Endothelial cell of hepatic sinusoid (primary cell): ENCODE measurements at regions not wholly inside any gene's neighbourhood (a gene's known extent, or its start where the extent isn't known, plus 50 kb on each side); places are given as distances from the start of the nearest gene placed in this dataset.
"Not testable (repeated sequence)": the region's sequence is repeated elsewhere in the genome, so short reads cannot be mapped to it uniquely, and the experiment has no call there.

Experiments
- in situ Hi-C: cut with HindIII; loops from 2 replicates; pipeline ENCODE4 v1.10.0; 2017; ENCODE audit warnings: low sequenced_read_pairs

DNA sequence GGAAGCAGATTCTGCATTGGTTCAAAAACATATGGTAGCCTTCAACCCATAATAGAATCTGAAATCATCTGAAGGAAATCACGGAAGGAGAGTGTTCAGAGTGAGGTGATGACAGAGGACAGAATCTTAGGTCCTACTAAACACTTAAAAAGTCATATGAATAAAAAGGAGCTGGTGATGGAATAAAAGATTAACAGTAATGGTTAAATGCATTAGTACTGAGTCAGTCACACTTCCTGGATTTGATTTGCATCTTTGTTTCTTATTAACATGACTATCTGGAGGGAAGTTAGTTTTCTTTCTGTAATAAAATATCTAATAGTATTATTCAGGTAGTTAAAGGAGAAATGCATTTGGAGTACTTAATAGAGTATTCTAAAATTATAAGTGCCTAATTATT, 296.3 kb upstream of the ATXN7L3B start:
- in situ Hi-C loops, result no loop called here

DNA sequence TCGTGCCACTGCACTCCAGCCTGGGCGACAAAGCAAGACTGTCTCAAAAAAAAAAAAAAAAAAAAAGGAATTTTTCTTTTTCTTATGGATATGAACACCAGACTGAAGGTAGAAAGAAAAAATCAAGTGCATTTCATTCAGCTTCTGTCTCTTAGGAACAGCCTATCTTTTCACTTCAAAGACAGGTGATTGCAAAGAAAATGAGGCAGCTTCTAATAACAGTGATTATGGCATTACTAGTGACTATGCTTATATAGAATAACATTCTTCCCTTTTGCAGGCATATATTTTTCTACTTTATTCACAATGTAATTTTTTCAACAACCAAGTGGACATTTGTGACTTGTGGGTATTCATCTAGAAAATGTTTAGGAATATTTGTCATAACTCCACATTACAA, 295.5 kb upstream of the ATXN7L3B start:
- in situ Hi-C loops, result no loop called here

DNA sequence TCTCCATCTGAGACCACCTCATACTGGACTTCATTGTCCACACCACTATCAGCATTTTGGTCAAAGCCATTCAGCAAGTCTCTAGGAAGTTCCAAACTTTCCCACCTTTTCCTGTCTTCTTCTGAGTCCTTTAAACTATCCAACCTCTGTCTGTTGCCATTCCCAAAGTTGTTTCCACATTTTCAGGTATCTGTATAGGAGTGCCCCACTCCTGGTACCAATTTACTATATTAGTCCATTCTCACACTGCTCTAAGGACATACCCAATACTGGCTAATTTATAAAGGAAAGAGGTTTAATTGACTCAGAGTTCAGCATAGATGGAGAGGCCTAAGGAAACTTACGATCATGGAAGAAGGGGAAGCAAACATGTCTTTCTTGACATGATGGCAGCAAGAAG, 292.2 kb upstream of the ATXN7L3B start:
- in situ Hi-C loops, result no loop called here

DNA sequence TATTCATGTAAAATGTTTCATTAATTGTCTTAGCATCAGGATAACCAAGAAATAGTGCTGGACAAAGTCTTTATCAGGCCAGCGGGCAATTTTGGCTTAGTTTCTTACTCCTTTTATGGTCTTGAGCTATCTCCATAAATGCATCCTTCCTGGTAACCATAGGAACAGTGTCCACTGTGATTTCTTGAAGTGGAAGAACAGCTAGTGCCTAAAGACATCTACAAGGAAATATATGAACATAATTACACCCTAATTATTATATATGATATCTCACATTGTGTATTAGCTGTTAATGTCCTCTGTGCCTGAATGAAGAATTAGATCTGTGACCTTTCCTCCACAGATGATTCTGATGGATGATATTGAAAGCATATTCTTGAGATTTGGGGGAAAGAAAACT, 286.7 kb upstream of the ATXN7L3B start:
- in situ Hi-C loops, result no loop called here

DNA sequence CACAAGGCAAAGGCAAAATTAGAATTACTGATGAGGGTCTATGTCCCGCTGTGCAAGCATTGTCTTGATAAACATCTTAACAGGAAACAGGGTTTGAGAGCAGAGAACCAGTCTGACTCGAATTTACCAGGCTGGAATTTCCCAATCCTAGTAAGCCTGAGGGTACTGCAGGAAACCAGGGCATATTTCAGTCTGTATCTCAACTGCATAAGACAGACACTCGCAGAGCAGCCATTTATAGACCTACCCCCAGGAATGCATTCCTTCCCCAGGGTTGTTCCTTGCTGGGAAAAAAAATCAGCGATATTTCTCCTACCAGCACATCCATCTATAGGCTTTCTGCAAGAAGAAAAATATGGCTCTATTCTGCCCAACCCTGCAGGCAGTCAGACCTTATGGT, 283.8 kb upstream of the ATXN7L3B start:
- in situ Hi-C loops, result not testable (repeated sequence)

DNA sequence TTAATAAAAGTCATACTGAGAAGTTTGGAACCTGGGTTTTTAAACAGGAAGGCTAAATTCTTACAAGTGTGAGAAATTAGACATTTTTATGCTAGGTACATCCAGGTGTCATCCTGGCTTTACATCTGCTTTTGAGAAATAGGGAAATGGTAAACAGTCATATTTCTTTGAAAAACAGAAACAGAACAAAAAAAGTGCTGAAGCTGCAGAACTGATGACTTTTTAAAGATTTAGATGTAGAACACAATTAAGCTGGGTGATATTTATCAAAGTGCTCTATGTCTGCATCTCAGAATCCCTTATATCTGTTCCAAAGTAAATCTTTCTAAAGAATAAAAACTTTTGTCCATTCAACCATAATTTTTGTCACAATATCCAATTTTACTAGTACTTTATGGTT, 282.9 kb upstream of the ATXN7L3B start:
- in situ Hi-C loops, result no loop called here

DNA sequence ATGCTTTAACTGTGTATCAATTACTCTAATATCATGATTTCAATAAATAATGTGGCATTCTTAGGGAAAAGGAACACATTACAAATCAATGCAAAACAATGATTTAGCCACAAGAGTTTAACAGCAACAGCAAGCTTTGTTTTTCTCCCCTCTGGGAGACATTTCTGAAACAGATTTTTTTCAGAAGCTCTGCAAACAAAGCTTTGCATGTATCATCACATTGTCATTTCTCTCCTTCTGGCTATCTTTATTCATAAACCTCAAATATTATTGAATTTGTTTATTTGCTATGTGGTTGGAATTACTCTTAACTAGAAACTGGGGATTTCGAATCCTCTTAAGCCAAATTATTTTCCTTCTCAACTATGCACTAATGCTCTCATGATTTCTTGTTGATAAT, 278.4 kb upstream of the ATXN7L3B start:
- in situ Hi-C loops, result no loop called here

DNA sequence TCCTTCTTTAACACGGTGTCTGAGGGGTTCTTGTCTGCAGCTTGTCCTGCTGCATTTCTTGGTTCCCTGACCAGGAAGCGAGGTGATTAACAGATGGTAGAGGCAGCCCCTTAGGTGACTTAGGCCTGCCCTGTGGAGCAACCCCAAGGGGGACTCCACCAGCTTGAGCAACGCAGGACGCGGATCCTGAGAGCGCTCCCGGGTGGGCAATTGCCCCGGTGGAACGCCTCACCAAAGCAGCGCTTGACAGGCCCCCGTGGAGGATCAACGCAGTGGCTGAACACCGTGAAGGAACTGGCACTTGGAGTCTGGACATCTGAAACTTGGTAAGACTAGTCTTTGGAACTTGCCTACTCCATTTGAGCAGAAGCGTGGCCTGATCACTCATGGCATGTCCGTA, 272.9 kb upstream of the ATXN7L3B start:
- in situ Hi-C loops, result no loop called here

DNA sequence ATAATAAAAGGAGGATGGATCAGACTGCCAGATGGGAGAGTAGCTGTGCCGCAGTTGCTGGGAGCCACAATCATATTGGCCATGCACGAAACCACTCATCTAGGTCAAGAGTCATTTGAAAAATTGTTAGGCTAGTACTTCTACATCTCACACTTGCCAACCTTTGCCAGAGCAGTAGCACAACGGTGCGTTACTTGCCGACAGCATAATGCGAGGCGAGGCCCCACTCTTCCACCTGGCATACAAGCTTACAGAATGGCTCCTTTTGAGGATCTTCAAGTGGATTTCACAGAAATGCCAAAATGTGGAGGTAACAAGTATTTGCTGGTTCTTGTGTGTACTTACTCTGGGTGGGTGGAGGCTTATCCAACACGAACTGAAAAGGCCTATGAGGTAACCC, 268.3 kb upstream of the ATXN7L3B start:
- in situ Hi-C loops, result not testable (repeated sequence)

DNA sequence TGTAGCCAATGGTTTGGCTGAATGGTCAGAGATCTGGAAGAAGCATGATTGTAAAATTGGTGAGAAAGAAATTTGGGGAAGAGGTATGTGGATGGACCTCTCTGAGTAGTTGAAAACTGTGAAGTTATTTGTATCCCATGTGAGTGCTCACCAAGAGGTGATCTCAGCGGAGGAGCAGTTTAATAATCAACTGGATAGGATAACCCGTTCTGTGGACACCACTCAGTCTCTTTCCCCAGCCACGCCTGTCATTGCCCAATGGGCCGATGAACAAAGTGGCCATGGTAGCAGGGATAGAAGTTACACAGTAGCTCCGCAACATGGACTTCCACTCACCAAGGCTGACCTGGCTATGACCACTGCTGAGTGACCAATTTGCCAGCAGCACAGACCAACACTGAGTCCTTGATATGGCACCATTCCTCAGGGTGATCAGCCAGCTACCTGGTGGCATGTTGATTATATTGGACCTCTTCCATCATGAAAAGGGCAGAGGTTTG, 257.4 kb upstream of the ATXN7L3B start:
- in situ Hi-C loops, result no loop called here

DNA sequence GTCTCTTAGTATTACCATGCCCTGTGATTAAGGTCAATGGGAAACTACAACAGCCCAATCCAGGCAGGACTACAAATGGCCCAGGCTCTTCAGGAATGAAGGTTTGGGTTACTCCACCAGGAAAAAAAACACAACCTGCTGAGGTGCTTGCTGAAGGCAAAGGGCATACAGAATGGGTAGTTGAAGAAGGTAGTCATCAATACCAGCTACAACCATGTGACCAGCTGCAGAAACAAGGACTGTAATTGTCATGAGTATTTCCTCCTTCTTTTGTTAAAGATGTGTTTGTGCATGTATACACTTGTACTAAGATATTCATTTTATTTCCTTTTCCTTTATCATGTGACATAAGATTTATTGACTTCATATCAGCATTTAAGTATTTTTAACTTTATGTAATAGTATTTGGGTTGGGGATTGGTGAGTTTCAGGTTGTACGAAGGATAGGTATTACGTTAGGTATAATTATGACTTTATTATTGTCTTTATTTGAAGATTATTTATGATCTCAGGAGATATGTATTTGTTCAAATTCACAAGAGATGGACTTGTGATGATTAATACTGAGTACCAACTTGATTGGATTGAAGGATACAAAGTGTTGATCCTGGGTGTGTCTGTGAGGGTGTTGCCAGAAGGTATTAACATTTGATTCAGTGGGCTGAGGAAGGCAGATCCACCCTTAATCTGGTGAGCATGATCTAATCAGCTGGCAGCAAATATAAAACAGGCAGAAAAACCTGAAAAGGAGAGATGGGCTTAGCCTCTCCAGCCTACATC, 256.0 kb upstream of the ATXN7L3B start:
- in situ Hi-C loops, result not testable (repeated sequence)

DNA sequence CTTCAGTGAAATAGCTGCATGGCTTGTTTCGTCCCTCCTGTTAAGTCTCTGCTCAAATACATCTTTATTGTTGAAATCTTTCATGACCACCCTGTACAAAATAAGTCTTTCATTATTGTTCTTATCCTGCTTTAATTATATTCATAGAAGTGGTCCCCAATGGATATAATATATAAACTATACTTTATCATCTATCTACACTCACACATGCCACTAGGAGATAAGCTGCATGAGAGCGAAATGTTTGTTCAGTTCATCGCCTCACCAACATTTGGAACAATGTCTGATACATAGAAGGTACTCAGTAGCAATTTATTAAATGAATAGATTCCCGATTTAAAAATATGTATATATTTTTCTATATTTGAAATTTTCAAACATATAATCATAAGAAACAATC, 254.0 kb upstream of the ATXN7L3B start:
- in situ Hi-C loops, result no loop called here

DNA sequence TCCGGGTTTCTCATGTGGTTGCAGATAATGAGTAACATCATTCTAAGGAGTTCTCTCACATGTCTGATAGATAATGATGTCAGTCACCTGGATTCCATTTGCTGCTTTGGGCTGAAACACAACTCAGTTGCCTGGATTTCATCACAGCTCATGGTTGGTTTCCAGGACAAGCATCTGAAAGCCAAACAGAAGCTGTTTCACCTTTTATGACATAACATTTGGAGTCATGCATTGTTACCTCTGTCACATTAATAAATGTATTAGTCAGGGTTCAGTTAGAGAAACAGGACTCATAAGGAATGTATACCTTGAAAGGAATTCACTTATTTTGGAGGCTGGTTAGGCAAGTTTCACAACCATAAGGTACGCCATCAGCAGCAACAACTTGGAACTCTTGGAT, 251.9 kb upstream of the ATXN7L3B start:
- in situ Hi-C loops, result no loop called here

DNA sequence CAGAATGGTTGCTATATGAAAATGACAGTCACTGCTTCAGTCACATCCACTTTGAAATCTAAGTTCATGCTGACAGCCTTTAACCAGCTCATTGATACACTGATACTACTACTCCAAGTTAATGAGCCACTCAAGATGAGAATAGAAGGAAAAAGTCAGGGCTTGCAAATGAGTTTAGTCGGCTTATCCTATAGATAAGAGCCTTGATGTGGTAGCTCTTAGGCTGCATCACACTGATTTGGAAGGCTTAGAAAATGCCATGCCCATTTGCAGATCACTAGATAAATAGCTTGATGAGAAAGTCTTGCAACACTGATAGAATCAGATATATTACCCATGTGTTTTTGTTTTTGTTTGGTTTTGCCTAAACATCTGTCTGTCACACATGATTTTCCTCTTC, 251.4 kb upstream of the ATXN7L3B start:
- in situ Hi-C loops, result no loop called here

DNA sequence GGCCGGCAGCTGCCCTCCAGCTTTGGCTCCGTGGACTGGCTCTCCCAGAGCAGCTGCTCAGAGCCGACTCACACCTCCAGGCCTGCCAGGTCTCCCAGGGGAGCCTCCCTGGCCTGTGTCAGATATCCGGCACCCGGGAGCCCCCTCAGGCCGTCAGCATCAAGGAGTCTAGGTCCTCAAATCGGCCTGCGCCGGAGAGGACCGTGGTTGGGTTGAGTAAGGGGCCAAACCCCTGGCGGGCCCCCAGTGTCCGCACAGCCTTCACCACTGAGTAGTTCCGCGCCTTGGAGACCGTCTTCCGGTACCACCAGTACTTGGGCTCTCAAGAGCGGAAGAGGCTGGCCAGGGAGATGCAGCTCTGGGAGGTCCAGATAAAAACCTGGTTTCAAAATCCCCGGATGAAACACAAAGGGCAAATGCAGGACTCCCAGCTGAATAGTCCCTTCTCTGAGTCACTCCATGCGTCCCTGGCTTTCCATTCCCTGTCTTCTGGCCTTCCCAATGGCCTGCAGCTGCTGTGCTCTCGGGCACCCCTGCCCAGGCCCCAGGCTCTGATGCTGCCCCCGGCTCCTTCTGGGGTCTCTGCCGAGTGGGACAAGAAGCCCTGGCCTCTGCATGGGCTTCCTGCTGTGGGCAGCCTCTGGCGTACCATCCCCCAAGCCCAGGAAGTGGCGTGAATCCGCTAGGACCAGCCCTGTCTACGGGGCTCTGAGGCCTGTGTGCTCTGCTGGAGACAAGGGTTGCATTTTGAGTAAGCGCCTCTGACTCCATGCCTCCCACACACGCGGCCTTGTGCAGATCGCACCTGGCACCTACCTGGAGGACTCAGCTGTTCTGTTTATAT, 245.1 kb upstream of the ATXN7L3B start:
- in situ Hi-C loops, result no loop called here

DNA sequence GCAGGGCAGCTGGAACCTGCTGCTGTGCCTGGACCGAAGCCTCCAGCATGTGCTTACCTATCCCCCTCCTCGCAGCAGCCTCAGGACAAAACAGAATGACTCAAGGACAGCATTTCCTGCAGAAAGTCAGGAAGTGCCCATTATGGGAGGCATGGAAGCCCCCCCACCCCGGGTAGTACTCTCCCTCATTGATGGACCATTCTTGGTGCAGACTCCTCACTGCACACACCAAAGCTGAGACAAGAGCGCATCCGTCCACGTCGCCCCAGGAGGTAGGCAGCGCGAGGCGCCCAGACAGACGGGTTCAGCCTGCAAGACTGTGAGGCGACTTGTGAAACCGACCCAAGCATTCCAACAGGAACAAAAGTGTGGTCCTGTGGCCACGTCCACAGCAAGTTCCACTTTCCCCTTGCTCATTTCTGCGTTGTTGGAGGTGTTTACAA, 243.9 kb upstream of the ATXN7L3B start:
- in situ Hi-C loops, result no loop called here

DNA sequence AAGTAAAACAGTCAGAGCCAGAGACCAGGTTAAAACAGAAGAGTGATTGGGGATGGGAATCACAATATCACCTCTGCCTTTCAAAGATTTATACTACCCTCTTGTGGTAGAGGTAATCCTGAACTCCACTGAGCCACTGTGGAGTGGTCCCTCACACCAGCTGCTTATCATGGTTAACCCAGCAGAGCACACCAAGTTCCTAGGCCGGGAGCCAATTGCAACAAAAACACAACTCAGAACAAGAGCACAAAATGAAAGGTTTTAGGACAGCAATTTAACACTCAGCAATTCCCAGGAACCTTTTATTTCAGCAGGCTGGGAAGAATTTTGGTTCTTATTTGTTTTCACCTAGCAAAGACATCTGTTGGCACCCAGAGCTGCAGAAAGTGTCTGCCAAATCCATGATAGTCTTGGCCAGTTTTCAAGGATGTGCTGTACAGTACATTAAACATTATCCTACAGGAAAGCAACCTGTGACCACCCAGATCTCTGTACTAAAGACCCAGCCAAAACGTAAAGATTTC, 220.5 kb upstream of the ATXN7L3B start:
- in situ Hi-C loops, result no loop called here

DNA sequence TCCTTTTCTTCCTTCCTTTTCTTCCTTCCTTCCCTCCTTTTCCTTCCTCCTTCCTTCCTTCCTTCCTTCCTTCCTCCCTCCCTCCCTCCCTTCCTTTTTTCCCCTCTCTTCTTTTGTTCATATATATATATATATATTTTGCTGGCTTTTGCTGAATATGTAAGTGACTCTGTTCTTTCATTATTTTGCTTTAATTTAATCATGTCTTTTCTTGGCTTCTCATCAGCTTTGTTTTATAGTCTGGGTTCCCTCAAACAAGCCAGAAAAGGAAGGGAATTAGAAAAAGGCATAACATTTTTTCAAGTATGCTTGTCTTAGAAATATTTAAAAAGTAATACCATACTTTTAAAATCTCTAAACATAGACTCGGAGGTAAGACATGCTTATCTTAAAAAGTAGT, 219.9 kb upstream of the ATXN7L3B start:
- in situ Hi-C loops, result no loop called here

DNA sequence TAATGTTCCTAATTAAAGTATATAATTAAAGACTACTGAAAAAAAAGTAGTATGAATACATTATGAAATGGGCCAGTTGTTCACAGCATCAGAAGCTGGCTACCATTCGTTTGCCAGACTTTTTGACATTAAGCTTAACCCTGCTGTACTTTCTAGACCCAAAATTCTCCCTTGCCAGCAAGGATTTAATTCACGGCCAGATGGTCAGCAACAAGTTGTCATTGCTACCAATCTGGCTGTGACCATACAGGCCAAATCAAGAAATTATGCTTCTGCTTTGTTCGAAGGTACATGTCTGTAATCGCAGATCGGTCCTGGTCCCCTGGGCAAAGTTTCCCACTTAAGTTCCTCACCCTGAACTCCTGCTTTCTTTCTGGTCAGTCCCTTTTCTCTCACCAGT, 217.7 kb upstream of the ATXN7L3B start:
- in situ Hi-C loops, result no loop called here

DNA sequence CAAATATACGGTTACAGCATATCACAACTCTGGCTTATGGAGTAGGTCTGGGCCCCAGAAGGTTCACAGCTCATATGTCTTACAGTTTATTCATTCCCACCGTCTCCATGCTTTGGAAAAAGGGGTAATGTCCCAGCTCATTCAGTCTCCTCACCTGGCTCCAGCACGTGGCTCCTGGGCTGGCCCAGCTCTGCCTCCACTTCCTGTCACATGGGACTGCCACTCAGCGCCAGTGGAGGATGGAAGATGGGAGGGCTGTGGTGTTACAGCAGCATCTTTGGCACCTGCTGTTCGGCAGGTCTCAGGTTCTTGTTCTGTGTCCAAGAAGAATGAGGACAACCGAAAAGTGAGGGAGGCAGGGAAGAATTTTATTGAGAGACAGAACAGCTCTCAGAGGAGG, 216.3 kb upstream of the ATXN7L3B start:
- in situ Hi-C loops, result no loop called here

DNA sequence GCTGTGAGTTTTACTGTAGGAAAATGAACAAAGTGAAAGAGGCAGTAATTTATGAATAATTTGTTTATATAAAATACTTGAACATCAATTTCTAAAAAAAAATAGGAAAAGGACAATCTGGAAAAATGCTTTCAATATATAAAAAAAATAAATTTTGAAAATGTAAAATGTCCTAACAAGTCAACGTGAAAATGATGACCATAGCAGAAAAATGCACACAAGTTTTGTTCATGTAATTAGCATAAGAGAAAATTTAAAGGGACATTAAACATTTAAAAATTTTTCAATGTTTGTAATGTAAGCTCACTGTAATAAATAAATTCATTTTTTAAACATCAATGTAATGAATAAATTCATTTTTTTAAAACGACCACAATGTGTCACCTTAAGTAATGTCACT, 214.8 kb upstream of the ATXN7L3B start:
- in situ Hi-C loops, result no loop called here

DNA sequence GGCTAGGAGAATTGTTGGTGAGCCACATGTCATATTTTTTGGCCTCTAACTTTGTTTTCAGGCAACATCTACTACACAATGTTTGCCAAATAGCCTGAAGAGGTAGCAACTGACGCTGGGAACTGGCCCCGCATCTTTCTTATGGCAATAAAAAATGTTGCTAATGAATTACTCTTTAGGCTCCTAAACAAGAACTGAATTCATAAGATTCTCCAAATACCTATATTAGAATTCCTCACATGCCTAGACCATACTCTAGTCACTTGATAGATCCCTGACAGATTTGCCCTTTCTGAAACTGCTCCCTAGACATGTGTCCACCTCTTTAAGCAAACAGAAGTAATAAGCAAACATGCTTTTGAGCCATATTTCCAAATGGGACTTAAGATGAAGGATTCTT, 209.0 kb upstream of the ATXN7L3B start:
- in situ Hi-C loops, result no loop called here
